GM18519 (cell line): ENCODE measurements at regions not wholly inside any gene's neighbourhood (a gene's known extent, or its start where the extent isn't known, plus 50 kb on each side); places are given as distances from the start of the nearest gene placed in this dataset.
A peak's percentile ranks its signal among the peaks of the same experiment; 100 is the strongest.
"Not testable (repeated sequence)": the region's sequence is repeated elsewhere in the genome, so short reads cannot be mapped to it uniquely, and the experiment has no call there.

Experiments
- ATAC-seq: cut with Tn5 transposase; IDR thresholded peaks from one replicate; pipeline ENCODE4 v1.9.1; 2021; ENCODE audit warnings: mild to moderate bottlenecking, moderate library complexity; ENCODE audit not compliant: unreplicated experiment, low FRiP score

GRCh38 chr5:168072665-168073064 is 218.8 kb upstream of the WWC1 start:
- no peak for ATAC-seq

- ATAC-seq = no peak
These were observed 218.1 kb upstream of the WWC1 start for GRCh38 chr5:168073311-168073710.

- ATAC-seq = no peak
These were observed 217.2 kb upstream of the WWC1 start for GRCh38 chr5:168073991-168074800.

- no peak for ATAC-seq
These were observed 216.1 kb upstream of the WWC1 start for GRCh38 chr5:168075387-168075786.

- ATAC-seq = peak; percentile 65
These were observed 214.9 kb upstream of the WWC1 start for GRCh38 chr5:168076561-168076991.

- no peak for ATAC-seq
These were observed 206.0 kb upstream of the WWC1 start for GRCh38 chr5:168085261-168086031.

GRCh38 chr5:168086104-168086610 is 205.3 kb upstream of the WWC1 start:
- ATAC-seq = no peak

- ATAC-seq = no peak
These were observed 204.7 kb upstream of the WWC1 start for GRCh38 chr5:168086746-168087145.

GRCh38 chr5:168088410-168089173 is 202.9 kb upstream of the WWC1 start:
- ATAC-seq = no peak

GRCh38 chr5:168089201-168089887 is 202.1 kb upstream of the WWC1 start:
- no peak for ATAC-seq

GRCh38 chr5:168092209-168093185 is 198.9 kb upstream of the WWC1 start:
- ATAC-seq = no peak

GRCh38 chr5:168093200-168093910 is 198.1 kb upstream of the WWC1 start:
- no peak for ATAC-seq

GRCh38 chr5:168096525-168096924 is 194.9 kb upstream of the WWC1 start:
- ATAC-seq = no peak

- no peak for ATAC-seq
These were observed 193.4 kb upstream of the WWC1 start for GRCh38 chr5:168097876-168098653.

- no peak for ATAC-seq
These were observed 190.1 kb upstream of the WWC1 start for GRCh38 chr5:168101352-168101751.

- not testable (repeated sequence) for ATAC-seq
These were observed 188.4 kb upstream of the WWC1 start for GRCh38 chr5:168103018-168103417.

GRCh38 chr5:168104350-168104749 is 187.1 kb upstream of the WWC1 start:
- no peak for ATAC-seq
